Loucy (cell line): ENCODE measurements at regions not wholly inside any gene's neighbourhood (a gene's known extent, or its start where the extent isn't known, plus 50 kb on each side); places are given as distances from the start of the nearest gene placed in this dataset.

Experiments used
- EZH2phosphoT487 ChIP-seq: fragments of 200-600 bp; IDR thresholded peaks from 2 replicates; pipeline ENCODE4 v1.6.1; 2018; ENCODE audit warnings: antibody characterized with exemption, mild to moderate bottlenecking, moderate library complexity, borderline replicate concordance
- TF ChIP-seq, protein P1 (sequence below): fragments of 200-600 bp; sonication (generic); conservative IDR thresholded peaks from 2 replicates; pipeline ENCODE4 v1.5.1; 2014; ENCODE audit warnings: mild to moderate bottlenecking, antibody characterized with exemption, low read length

DNA sequence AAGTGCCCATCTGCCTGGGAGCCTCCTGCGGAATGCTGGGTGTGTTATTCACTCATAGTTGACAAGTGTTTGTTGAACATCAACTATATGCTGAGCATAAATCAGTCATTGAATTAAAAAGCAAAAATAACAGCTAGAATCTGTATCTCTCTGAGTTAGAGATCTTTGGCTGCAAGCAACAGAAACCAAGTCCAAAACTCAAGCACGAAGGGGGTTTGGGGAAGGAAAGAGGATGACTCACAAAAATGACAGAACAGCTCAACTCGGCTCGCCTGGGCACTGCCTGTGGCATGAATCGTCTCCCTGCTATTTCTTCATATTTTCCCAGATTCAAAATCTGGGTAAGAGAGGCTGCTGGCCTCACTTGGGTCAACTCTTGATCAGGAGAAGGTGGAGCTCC lies 72.6 kb upstream of the NCOR2 start:
- TF ChIP-seq, protein P1, sequence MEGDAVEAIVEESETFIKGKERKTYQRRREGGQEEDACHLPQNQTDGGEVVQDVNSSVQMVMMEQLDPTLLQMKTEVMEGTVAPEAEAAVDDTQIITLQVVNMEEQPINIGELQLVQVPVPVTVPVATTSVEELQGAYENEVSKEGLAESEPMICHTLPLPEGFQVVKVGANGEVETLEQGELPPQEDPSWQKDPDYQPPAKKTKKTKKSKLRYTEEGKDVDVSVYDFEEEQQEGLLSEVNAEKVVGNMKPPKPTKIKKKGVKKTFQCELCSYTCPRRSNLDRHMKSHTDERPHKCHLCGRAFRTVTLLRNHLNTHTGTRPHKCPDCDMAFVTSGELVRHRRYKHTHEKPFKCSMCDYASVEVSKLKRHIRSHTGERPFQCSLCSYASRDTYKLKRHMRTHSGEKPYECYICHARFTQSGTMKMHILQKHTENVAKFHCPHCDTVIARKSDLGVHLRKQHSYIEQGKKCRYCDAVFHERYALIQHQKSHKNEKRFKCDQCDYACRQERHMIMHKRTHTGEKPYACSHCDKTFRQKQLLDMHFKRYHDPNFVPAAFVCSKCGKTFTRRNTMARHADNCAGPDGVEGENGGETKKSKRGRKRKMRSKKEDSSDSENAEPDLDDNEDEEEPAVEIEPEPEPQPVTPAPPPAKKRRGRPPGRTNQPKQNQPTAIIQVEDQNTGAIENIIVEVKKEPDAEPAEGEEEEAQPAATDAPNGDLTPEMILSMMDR = no peak
- TF ChIP-seq EZH2phosphoT487 = no peak
